CD8-positive, alpha-beta memory T cell (primary cell): ENCODE measurements at regions not wholly inside any gene's neighbourhood (a gene's known extent, or its start where the extent isn't known, plus 50 kb on each side); places are given as distances from the start of the nearest gene placed in this dataset.

Experiments
- CTCF ChIA-PET: fragments of 350-600 bp; sonication (Branson Sonifier 250); formaldehyde crosslinking; loops from one replicate; lab custom pipeline; 2021; ENCODE audit warnings: antibody characterized with exemption; lab: Charles Lee
- POLR2A ChIA-PET: fragments of 350-600 bp; sonication (Branson Sonifier 250); formaldehyde crosslinking; loops from one replicate; lab custom pipeline; 2021; ENCODE audit warnings: antibody characterized with exemption; lab: Charles Lee
- DNase-seq, 5 donors: peaks; one replicate each; pipeline versions ENCODE4 v3.0.0 to v3.0.0-alpha.2; 2020 to 2022; ENCODE audit warnings: mixed read lengths in 1 of 5
- H3K27ac ChIP-seq: one replicate; pipeline ENCODE4 v1.7.0; 2013; ENCODE audit warnings: low read depth, mild to moderate bottlenecking, low read length, moderate library complexity
- H3K27me3 ChIP-seq: 2 replicates; pipeline ENCODE4 v1.7.0; 2013; ENCODE audit warnings: low read length, mild to moderate bottlenecking; ENCODE audit not compliant: insufficient read depth, poor library complexity, severe bottlenecking
- H3K36me3 ChIP-seq: 2 replicates; pipeline ENCODE4 v1.7.0; 2013; ENCODE audit warnings: mild to moderate bottlenecking, low read length, moderate library complexity; ENCODE audit not compliant: insufficient read depth
- H3K4me1 ChIP-seq: 2 replicates; pipeline ENCODE4 v1.7.0; 2013; ENCODE audit warnings: mild to moderate bottlenecking, low read length, moderate library complexity; ENCODE audit not compliant: insufficient read depth
- H3K4me3 ChIP-seq: 2 replicates; pipeline ENCODE4 v1.7.0; 2013; ENCODE audit warnings: mild to moderate bottlenecking, low read length
- H3K9me3 ChIP-seq: 2 replicates; pipeline ENCODE4 v1.7.0; 2013; ENCODE audit warnings: mild to moderate bottlenecking, low read length
- H3K27ac Mint-ChIP-seq, 8 donors: one replicate each; pipeline ENCODE4 v1.8.0; 2020 to 2021; ENCODE audit warnings: mixed read lengths in 8 of 8, mild to moderate bottlenecking in 6 of 8, inconsistent platforms in 3 of 8, moderate library complexity in 3 of 8
- H3K27me3 Mint-ChIP-seq, 2 donors: one replicate each; pipeline ENCODE4 v1.8.0; 2020 to 2021; ENCODE audit warnings: mixed read lengths in 2 of 2, mild to moderate bottlenecking in 1 of 2, moderate library complexity in 1 of 2
- H3K36me3 Mint-ChIP-seq, 3 donors: one replicate each; pipeline ENCODE4 v1.8.0; 2020 to 2021; ENCODE audit warnings: mixed read lengths in 3 of 3, inconsistent platforms in 1 of 3, mild to moderate bottlenecking in 1 of 3
- H3K4me1 Mint-ChIP-seq, 3 donors: one replicate each; pipeline ENCODE4 v1.8.0; 2020 to 2021; ENCODE audit warnings: mixed read lengths in 3 of 3, inconsistent platforms in 1 of 3, mild to moderate bottlenecking in 1 of 3
- H3K4me3 Mint-ChIP-seq, 7 donors: one replicate each; pipeline ENCODE4 v1.8.0; 2020 to 2021; ENCODE audit warnings: mixed read lengths in 7 of 7, mild to moderate bottlenecking in 6 of 7, moderate library complexity in 4 of 7, inconsistent platforms in 2 of 7
- H3K9me3 Mint-ChIP-seq, 5 donors: one replicate each; pipeline ENCODE4 v1.8.0; 2020 to 2022; ENCODE audit warnings: mixed read lengths in 5 of 5, mild to moderate bottlenecking in 3 of 5, moderate library complexity in 2 of 5, inconsistent platforms in 1 of 5

- H3K9me3 Mint-ChIP-seq: peaks cover 0 to 9% (median 2%) of the 10 kb centered on the region in 5 donors
- no peak overlapping the region for H3K4me3 Mint-ChIP-seq
- H3K36me3 Mint-ChIP-seq: no peaks in the 10 kb centered on the region
- Histone ChIP-seq H3K27me3 (no peaks in the 10 kb centered on the region), H3K4me1 (no peaks in the 10 kb centered on the region), H3K36me3 (no peaks in the 10 kb centered on the region), H3K4me3 (no peak overlapping the region), H3K9me3 (no peaks in the 10 kb centered on the region), H3K27ac (no peak overlapping the region)
- H3K27ac Mint-ChIP-seq: no peak overlapping the region
- ChIA-PET CTCF (no interaction called here), POLR2A (no interaction called here)
- no peak for DNase-seq
- no peaks in the 10 kb centered on the region for H3K27me3 Mint-ChIP-seq
- H3K4me1 Mint-ChIP-seq: no peaks in the 10 kb centered on the region
Observed at GRCh38 chr7:46848944-46849343, 733.0 kb downstream of the TNS3 start.

DNA sequence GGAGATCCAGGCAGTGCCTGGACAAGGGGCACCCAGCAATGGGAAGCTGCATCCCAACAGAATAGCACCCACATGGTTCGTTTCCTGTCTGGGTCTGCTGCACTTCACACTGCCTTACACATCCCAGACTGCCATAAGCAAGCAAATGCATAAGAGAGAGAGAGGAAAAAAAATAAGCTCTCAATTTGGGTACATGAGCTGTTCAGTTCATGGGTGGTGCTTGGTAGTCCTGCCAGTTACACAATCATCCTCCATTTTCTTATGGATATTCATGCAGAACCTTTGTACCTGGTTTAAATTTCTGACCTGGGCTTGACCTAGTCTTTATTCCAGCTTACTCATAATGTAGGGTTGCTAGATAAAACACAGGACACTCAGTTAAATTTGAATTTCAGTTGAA lies 733.6 kb downstream of the TNS3 start:
- no peaks in the 10 kb centered on the region for H3K36me3 Mint-ChIP-seq
- no peak overlapping the region for H3K27ac Mint-ChIP-seq
- Histone ChIP-seq H3K4me1 (no peaks in the 10 kb centered on the region), H3K9me3 (no peaks in the 10 kb centered on the region), H3K27ac (no peak overlapping the region), H3K36me3 (no peaks in the 10 kb centered on the region), H3K4me3 (no peak overlapping the region), H3K27me3 (no peaks in the 10 kb centered on the region)
- no peaks in the 10 kb centered on the region for H3K4me1 Mint-ChIP-seq
- no peaks in the 10 kb centered on the region for H3K27me3 Mint-ChIP-seq
- no peak overlapping the region for H3K4me3 Mint-ChIP-seq
- DNase-seq: no peak
- ChIA-PET CTCF (no interaction called here), POLR2A (no interaction called here)
- peaks cover 0 to 8% (median 2%) of the 10 kb centered on the region in 5 donors for H3K9me3 Mint-ChIP-seq

- Mint-ChIP-seq H3K27ac (no peak overlapping the region), H3K9me3 (peaks cover 0 to 8% (median 2%) of the 10 kb centered on the region in 5 donors), H3K4me1 (no peaks in the 10 kb centered on the region), H3K4me3 (no peak overlapping the region), H3K27me3 (no peaks in the 10 kb centered on the region), H3K36me3 (no peaks in the 10 kb centered on the region)
- DNase-seq: no peak
- no peak overlapping the region for H3K27ac ChIP-seq
- POLR2A ChIA-PET: no interaction called here
- no peak overlapping the region for H3K4me3 ChIP-seq
- no peaks in the 10 kb centered on the region for H3K4me1 ChIP-seq
- CTCF ChIA-PET: no interaction called here
- no peaks in the 10 kb centered on the region for H3K27me3 ChIP-seq
- no peaks in the 10 kb centered on the region for H3K36me3 ChIP-seq
- H3K9me3 ChIP-seq: no peaks in the 10 kb centered on the region
Observed at GRCh38 chr7:46847126-46847525, 734.8 kb downstream of the TNS3 start.

DNA sequence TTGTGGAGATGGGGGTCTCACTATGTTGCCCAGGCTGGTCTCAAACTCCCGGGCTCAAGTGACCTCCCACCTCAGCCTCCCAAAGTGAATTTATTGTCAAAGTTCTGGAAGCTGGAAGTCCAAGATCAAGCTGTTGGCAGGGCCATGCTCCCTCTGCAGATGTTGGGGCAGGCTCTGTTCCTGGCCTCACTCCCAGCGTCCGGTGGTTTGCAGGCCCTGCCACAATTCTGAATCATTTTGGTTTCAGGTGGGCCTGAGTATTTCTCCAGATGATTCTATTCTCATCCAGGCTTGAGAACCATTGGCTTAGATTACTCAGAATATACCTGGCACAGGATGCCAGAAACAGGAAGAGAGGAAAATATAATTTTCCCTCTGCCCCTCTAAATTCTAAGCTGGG lies 737.4 kb downstream of the TNS3 start:
- ChIA-PET CTCF (no interaction called here), POLR2A (no interaction called here)
- no peak for DNase-seq
- Mint-ChIP-seq H3K36me3 (no peaks in the 10 kb centered on the region), H3K4me3 (no peak overlapping the region), H3K4me1 (no peaks in the 10 kb centered on the region), H3K9me3 (peaks cover 0 to 8% (median 3%) of the 10 kb centered on the region in 5 donors), H3K27ac (no peak overlapping the region), H3K27me3 (no peaks in the 10 kb centered on the region)
- Histone ChIP-seq H3K27ac (no peak overlapping the region), H3K27me3 (no peaks in the 10 kb centered on the region), H3K36me3 (no peaks in the 10 kb centered on the region), H3K4me1 (no peaks in the 10 kb centered on the region), H3K9me3 (no peaks in the 10 kb centered on the region), H3K4me3 (no peak overlapping the region)

DNA sequence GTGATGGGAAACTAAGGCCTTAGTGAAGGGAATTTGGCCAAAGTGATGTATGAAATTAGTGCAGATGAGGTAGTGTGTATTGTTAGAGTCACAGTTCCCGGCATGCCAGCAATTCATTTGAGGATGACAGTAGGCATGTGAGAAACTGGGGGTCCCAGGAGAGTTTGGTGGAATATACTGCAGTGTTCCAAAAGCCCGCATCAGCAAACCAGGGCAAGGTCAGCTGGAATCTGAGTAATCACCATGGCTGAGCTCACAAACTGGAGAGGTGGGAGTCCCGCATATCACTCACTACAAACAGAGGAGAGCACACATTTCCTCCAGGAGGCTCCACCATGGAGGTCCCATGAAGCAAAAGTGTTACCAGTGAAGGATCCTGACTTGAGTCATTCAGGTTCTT lies 740.7 kb downstream of the TNS3 start:
- no peaks in the 10 kb centered on the region for H3K27me3 Mint-ChIP-seq
- POLR2A ChIA-PET: no interaction called here
- H3K4me3 ChIP-seq: no peak overlapping the region
- no peaks in the 10 kb centered on the region for H3K9me3 ChIP-seq
- CTCF ChIA-PET: no interaction called here
- no peak overlapping the region for H3K27ac Mint-ChIP-seq
- H3K4me1 ChIP-seq: no peaks in the 10 kb centered on the region
- H3K9me3 Mint-ChIP-seq: peaks cover 1 to 8% (median 5%) of the 10 kb centered on the region in 5 donors
- no peak for DNase-seq
- H3K27ac ChIP-seq: no peak overlapping the region
- H3K4me3 Mint-ChIP-seq: no peak overlapping the region
- H3K27me3 ChIP-seq: no peaks in the 10 kb centered on the region
- H3K4me1 Mint-ChIP-seq: no peaks in the 10 kb centered on the region
- no peaks in the 10 kb centered on the region for H3K36me3 ChIP-seq
- no peaks in the 10 kb centered on the region for H3K36me3 Mint-ChIP-seq

GRCh38 chr7:46839651-46840050 lies 742.3 kb downstream of the TNS3 start:
- H3K27ac ChIP-seq: no peak overlapping the region
- ChIA-PET CTCF (no interaction called here), POLR2A (no interaction called here)
- H3K4me3 ChIP-seq: no peak overlapping the region
- no peak overlapping the region for H3K4me3 Mint-ChIP-seq
- no peak overlapping the region for H3K27ac Mint-ChIP-seq
- H3K36me3 Mint-ChIP-seq: no peaks in the 10 kb centered on the region
- DNase-seq: no peak
- H3K9me3 Mint-ChIP-seq: peaks cover 2 to 10% (median 5%) of the 10 kb centered on the region in 5 donors
- no peaks in the 10 kb centered on the region for H3K4me1 ChIP-seq
- no peaks in the 10 kb centered on the region for H3K27me3 Mint-ChIP-seq
- H3K9me3 ChIP-seq: no peaks in the 10 kb centered on the region
- H3K27me3 ChIP-seq: no peaks in the 10 kb centered on the region
- H3K4me1 Mint-ChIP-seq: no peaks in the 10 kb centered on the region
- H3K36me3 ChIP-seq: no peaks in the 10 kb centered on the region

- Histone ChIP-seq H3K27me3 (no peaks in the 10 kb centered on the region), H3K9me3 (no peaks in the 10 kb centered on the region), H3K36me3 (no peaks in the 10 kb centered on the region), H3K27ac (no peak overlapping the region), H3K4me1 (no peaks in the 10 kb centered on the region), H3K4me3 (no peak overlapping the region)
- no peak overlapping the region for H3K27ac Mint-ChIP-seq
- H3K4me3 Mint-ChIP-seq: no peak overlapping the region
- H3K27me3 Mint-ChIP-seq: no peaks in the 10 kb centered on the region
- ChIA-PET CTCF (no interaction called here), POLR2A (no interaction called here)
- H3K36me3 Mint-ChIP-seq: no peaks in the 10 kb centered on the region
- peaks cover 2 to 12% (median 7%) of the 10 kb centered on the region in 5 donors for H3K9me3 Mint-ChIP-seq
- H3K4me1 Mint-ChIP-seq: no peaks in the 10 kb centered on the region
- DNase-seq: no peak
Observed at GRCh38 chr7:46838463-46838862, 743.4 kb downstream of the TNS3 start.

DNA sequence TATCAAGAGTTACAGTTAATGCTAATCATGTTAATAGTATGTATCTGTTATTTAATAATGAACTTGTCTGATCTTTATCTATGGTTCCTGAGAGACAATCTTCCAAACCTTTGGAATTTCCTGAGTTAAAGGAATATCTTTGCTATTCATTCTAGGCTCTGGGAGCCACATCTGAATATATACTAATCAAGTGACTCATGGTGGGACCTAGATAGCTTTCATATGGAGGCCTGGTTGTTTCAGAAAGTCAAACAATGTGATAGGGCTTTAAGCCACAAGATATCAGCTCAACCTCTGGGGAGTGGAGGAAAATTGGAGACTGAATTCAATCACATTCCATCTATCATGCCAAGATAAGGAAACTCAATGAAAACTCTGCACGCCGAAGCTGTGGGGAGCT lies 746.4 kb downstream of the TNS3 start:
- Histone ChIP-seq H3K36me3 (no peaks in the 10 kb centered on the region), H3K27ac (no peak overlapping the region), H3K4me3 (no peak overlapping the region), H3K27me3 (no peaks in the 10 kb centered on the region), H3K9me3 (no peaks in the 10 kb centered on the region), H3K4me1 (no peaks in the 10 kb centered on the region)
- peaks cover 0 to 16% (median 10%) of the 10 kb centered on the region in 5 donors for H3K9me3 Mint-ChIP-seq
- no peaks in the 10 kb centered on the region for H3K4me1 Mint-ChIP-seq
- no peak overlapping the region for H3K27ac Mint-ChIP-seq
- DNase-seq: no peak
- ChIA-PET POLR2A (no interaction called here), CTCF (no interaction called here)
- H3K4me3 Mint-ChIP-seq: no peak overlapping the region
- no peaks in the 10 kb centered on the region for H3K36me3 Mint-ChIP-seq
- no peaks in the 10 kb centered on the region for H3K27me3 Mint-ChIP-seq

DNA sequence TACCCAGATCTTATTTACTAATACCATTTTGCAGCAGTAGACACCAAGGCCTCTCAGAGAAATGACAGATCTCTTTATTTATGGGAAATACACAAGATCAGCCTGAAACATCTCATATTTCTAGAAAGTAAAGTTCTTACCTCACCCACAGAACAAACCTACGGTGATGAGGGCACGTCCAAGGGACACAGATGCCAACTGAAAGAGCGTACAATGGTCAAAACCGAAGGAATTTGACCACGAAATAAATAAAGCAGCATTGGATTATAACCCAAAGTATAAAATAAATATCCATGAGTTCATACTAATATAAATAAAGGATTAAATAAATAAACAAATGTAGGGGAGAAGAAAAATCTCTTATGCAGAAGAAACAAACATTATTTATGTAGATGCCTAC lies 747.0 kb downstream of the TNS3 start:
- no peaks in the 10 kb centered on the region for H3K9me3 ChIP-seq
- H3K27ac ChIP-seq: no peak overlapping the region
- Mint-ChIP-seq H3K9me3 (peaks cover 2 to 19% (median 7%) of the 10 kb centered on the region in 5 donors), H3K36me3 (no peaks in the 10 kb centered on the region), H3K4me3 (no peak overlapping the region), H3K27ac (no peak overlapping the region), H3K4me1 (no peaks in the 10 kb centered on the region), H3K27me3 (no peaks in the 10 kb centered on the region)
- no peaks in the 10 kb centered on the region for H3K36me3 ChIP-seq
- DNase-seq: no peak
- no peaks in the 10 kb centered on the region for H3K4me1 ChIP-seq
- no peaks in the 10 kb centered on the region for H3K27me3 ChIP-seq
- ChIA-PET POLR2A (no interaction called here), CTCF (no interaction called here)
- no peak overlapping the region for H3K4me3 ChIP-seq
